Right lobe of liver (tissue), 4 donors: ENCODE measurements at regions not wholly inside any gene's neighbourhood (a gene's known extent, or its start where the extent isn't known, plus 50 kb on each side); places are given as distances from the start of the nearest gene placed in this dataset.

ENCODE experiments used
- CTCF ChIP-seq, 4 donors: fragments of 200-600 bp in 3 of 4; fragments of 450-650 bp in 1 of 4; IDR thresholded peaks; one replicate each; pipeline versions ENCODE4 v1.5.1 to v1.8.0; 2016 to 2022; ENCODE audit warnings: antibody characterized with exemption in 4 of 4, mild to moderate bottlenecking in 2 of 4
- POLR2A ChIP-seq: fragments of 450-650 bp; IDR thresholded peaks from one replicate; pipeline ENCODE4 v1.6.1; 2017; ENCODE audit warnings: antibody characterized with exemption, mild to moderate bottlenecking
- donor health status: DM: no; HTN: no; CAD: no.
- donor health status: DM: no; HTN: no; CAD: no.
- donor health status: DM: no; HTN: yes; CAD: no.

DNA sequence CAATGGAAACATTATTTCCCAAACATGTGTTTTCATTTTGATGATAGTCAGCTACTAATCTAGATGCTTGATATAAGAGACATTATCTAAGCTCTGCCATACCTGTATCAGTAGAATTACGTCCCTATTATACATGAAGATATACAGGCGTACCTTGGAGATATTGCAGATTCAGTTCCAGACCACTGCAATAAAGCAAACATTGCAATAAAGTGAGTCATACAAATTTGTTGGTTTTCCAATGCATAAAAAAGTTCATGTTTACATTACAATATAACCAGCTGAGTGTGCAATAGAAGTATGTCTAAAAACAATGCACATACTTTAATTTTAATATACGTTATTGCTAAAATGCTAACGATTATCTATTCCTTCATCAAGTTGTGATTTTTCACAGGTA lies 236.0 kb upstream of the ZNF717 start:
- TF ChIP-seq CTCF (IDR thresholded peaks at IDR 0.05) (no peak), POLR2A (no peak)
